Glomerular visceral epithelial cell (primary cell): ENCODE measurements at regions not wholly inside any gene's neighbourhood (a gene's known extent, or its start where the extent isn't known, plus 50 kb on each side); places are given as distances from the start of the nearest gene placed in this dataset.
"Not testable (repeated sequence)": the region's sequence is repeated elsewhere in the genome, so short reads cannot be mapped to it uniquely, and the experiment has no call there.

Source experiments
- DNase-seq: peaks from one replicate; pipeline ENCODE4 v3.0.0-alpha.2; 2016; ENCODE audit errors: extremely low spot score

DNA sequence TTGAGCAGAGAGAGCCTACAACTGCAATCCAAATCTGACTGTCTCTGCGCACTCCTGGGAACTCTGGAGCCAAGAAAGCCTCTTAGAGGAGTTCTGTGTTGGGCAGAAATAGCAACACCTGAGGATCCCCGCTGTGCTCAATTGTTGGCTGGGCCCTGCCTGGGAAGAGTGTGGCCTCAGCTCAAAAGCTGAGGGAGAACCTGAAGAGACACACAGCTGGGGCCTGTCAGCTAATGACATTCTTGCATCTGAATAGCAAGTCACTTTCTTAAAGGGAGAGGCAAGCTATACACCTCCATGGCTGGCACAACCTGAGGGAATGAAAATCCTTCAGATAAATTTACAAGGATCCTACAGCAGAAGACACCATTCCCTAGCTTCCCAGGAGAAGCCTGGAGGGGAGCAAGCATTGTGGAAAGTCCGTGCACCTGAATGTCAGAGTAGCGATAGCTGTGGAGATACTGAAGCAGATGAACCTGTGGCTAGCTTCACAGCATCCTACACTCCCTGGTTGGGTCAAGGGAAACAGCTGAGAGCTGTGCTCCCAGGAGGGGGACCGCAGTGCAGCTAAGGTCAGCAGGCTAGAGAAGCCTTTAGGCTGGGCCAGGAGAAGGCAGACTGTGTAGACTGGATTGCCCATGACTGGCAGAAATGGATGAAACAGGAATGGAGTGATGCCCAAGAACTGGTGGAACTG, 159.9 kb upstream of the PFN2 start:
- no peak for DNase-seq

DNA sequence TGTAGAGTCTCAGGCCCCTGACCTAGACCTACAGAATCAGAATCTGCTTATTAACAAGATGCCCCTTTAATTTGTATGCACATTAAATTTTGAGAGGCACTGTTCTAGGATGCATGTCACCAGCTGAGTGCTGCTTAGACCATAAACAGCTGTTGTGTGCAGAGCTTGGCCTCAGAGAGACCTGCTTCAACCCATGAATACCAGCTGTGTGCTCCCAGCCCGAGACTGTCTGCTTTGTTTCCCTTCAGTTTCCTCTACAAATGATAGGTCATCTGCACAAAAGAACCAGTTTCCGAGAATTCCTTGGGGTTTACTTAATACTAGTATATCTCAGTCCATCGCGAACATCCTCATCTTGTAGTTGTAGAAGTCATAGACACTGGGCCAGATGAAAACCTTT, 158.5 kb upstream of the PFN2 start:
- no peak for DNase-seq

DNA sequence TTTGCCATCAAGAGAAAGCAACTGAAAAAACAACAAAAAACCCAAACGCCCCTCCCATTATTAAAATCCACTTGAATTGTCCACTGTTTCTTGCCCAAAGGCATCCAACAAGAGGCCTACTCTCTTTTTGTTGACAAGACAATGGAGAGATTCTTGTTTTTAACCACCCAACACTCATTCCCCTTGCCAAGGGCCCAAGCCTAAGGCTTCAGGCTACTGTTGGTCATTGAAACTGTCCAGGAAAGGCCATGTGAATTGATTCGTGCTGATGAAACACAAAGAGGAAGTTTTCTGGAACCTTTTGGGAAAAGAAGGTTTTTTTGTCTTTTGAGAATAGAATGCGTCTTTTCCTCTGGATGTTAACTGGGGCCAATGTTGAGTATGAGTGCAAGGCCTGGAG, 157.4 kb upstream of the PFN2 start:
- DNase-seq: no peak

DNA sequence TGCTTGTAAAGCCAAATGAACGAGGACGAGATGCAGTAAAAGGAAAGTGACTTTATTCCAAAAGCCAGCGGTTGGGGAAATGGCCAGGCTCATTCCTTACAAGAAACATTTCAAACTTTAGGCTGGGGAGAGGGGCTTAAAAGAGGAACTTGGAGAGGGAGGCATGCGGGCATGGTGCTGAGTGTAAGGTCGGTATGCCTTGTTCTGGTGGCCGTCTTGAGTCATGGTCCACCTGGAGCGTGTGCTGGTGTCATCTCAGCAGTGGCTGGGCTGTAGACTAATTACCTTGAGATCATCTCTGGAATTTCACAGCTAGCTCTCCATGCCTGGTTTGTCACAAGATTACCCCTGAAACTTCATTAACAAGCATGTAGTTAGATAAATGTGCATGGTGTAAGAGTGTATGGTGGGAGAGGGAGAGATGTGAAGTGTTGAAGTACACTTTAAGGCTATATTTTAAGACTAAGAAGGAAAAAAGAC, 156.4 kb upstream of the PFN2 start:
- DNase-seq: no peak

DNA sequence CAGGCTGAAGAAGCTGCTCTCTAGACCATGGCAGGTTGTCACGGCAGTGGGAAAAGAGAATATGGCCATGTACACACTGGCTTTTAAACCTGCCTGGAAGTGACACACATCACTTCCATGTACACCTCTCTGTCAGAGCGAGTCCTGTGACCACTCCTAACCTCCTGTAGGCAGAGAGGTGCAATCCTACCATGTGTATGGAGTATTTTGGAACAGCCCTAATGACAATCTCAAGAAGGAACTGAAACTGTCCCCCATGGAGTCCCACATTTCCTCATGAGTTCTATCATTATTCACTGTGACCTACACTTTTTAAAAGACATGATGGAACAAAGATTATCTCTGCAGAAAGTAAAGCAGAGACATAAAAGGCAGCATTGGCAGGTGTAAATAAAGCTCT, 153.4 kb upstream of the PFN2 start:
- DNase-seq: no peak

DNA sequence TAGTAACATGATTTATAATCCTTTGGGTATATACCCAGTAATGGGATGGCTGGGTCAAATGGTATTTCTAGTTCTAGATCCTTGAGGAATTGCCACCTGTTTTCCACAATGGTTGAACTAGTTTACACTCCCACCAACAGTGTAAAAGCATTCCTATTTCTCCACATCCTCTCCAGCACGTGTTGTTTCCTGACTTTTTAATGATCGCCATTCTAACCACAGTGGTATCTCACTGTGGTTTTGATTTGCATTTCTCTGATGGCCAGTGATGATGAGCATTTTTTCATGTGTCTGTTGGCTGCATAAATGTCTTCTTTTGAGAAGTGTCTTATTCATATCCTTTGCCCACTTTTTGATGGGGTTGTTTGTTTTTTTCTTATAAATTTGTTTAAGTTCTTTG, 152.6 kb upstream of the PFN2 start:
- not testable (repeated sequence) for DNase-seq

DNA sequence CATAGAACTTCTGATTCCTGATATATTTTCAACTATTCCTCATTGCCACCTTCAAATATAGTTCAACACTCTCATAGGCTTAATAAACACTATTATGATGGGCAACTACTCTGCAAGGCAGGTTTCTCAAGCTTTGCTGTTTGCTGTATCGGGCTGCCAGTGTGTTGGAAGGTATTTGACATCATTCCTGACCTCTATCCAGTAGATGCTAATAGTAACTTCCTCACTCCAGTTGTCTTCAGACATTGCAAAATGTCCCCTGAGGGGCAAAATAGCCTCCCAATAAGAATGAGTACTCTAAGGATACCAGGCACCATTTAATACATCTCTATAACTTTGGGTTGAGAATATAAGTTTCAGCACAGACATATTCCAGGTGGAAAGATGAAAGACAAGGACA, 147.5 kb upstream of the PFN2 start:
- no peak for DNase-seq

DNA sequence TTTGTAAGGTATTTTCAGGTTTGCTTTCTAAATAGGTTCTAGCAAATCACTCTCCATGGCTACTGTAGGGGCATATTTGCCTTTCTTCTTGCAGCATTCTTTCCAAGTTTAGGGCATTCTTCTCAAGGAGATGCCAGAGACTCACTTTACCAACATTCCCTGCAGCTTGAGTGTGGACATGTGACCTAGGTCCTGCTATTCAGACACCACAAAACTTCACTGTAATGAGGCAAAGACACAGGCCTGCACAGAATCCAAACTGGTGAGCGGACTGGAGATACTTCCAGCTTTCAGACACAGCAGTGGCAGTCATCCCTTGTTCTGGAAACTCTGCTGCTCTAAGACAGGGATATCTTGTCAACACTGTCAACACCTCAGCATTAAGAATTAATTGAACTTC, 146.4 kb upstream of the PFN2 start:
- no peak for DNase-seq

DNA sequence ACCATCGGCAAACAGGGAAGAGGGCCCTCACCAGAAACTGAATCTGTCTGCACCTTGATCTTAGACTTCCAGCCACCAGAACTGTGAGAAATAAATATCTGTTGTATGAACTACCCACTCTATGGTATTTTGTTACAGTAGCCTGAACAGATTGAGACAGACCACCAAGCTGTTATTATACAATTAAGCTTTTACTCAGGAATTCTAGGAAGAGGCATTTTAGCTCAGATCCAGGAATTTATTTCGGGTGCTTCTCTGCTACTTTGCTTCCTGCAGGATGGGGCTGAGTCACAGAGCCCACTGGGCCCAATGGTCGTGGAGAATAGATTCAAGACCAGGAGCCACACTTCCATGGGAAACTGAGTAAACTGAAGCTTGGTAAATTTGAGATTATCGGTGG, 145.5 kb upstream of the PFN2 start:
- no peak for DNase-seq

DNA sequence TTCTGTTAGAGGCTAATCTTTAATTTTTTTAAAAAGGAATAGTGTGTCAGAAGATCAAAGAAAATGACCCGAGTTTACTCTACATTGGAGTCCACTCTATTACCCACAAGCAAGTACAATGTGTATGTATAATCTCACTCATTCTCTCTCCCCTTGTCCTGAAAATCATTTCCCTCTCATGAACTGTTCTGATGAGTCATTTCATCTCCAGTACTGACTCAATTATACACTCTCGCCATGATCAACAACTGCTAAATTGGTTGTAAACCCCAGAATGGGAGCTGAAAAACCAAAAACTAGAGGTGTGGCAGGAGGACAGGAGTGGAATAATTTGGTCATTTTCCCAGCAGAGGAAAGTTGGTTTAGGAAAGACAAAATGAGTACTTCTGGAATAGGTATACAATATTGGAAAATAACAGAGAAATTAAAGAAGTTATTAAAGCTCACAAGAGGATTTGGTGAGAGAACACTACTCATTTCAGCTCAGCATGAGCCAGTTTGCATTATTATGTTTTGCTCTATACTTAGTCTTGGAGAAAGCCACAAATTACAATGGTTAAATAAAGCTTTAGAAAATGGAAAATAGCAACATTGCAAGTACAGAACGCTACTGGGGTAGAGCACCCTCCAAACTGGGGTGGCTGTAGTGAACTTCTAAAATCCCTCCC, 144.3 kb upstream of the PFN2 start:
- DNase-seq: peak; percentile 7

DNA sequence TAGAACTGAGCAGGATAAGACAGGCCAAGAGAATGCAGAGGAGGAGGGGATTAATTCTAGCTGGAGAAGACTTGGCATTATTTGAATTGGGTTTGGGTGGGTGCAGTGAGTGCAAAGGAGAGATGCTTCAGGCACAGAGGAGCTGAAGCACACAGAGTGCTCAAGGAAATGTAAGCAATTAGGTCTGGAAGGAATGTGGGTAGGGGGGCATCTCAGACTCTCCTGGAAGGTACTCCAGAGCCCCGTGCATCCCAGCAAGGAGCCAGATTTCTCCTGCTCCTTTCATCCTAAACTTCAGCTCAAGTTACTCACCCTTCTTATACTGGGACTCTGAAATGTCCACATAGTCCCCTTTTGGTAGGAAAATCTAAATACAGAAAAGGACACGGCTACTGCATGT, 143.6 kb upstream of the PFN2 start:
- DNase-seq: no peak

DNA sequence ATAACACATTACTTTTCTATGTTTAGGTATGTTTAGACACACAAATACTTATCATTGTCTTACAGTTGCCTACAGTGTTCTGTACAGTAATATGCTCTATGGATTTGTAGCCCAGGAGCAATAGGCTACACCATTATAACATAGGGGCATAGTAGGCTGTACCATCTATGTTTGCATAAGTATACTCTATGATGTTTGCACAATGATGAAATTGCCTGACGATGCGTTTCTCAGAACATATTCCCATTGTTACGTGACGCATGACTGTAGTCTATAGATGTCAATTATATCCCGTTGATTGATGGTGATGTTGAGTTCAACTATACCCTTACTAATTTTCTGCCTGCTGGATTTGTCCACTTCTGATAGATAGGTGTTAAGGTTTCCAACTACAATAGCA, 139.4 kb upstream of the PFN2 start:
- DNase-seq: no peak

DNA sequence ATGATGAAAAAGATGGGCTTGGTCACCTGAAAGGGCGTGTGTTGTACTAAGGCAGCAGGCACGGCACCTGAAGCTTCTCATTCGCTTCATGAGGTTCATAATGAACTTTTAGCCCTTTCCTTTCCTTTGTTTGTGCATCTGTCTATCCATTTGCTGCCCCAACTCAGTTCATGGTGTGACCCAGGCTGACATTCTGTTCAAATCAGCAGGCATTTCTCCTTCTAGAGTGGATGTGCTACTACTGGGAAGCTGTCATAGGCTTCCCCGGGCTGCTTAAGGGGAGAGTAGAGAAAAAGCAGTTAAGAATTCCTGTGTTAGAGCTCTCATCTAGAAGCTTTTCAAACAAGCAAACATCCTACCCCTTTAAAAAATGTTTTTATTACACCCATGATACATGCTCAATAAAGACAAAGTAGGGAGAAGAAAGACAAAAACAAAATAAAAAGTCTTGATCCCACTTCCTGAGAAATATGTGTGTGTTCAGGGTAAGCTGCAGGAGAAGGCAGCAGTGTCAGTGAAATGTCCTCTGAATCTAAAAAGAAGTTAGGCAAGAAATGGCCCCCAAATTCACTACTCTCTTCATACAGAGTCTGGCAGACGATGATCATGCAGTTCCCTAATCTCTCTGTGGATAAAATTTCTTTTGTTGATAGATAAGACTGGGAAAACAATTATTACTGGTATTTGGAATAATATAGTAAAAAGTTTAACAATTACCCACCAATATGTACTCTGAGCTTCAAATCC, 136.9 kb upstream of the PFN2 start:
- no peak for DNase-seq

DNA sequence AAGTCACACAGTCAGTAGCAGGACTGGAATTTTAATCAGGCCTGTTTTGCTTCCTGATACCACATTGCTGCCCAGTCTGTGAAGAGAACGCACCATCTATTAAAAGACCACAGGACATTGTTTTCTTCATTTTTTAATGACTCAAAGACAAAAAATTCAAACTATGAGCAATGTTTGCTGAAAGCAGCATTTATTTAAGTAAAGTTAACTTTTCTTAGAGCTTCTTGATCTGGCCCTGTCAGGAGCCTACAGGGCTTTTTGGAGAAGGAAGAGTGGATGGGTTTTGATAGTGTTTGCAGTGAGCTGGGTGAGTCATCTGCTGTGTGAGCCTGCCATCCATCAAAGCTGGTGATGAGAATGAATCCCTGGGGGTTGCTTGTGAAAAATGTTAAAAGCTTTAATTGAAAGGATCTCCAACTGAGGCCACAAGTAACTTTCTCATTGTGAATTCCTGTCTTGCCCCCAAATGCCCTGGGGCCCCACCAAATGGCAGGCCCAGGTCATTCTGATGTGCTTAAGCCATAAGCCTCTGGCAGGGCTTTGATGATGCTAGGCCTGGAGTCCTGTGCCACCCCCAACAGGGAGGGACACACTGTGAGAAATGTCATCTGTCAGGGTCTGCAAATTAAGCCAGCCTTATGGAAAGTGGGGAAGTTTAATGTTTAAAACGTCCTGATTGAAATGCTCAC, 136.2 kb upstream of the PFN2 start:
- DNase-seq: peak; percentile 75

DNA sequence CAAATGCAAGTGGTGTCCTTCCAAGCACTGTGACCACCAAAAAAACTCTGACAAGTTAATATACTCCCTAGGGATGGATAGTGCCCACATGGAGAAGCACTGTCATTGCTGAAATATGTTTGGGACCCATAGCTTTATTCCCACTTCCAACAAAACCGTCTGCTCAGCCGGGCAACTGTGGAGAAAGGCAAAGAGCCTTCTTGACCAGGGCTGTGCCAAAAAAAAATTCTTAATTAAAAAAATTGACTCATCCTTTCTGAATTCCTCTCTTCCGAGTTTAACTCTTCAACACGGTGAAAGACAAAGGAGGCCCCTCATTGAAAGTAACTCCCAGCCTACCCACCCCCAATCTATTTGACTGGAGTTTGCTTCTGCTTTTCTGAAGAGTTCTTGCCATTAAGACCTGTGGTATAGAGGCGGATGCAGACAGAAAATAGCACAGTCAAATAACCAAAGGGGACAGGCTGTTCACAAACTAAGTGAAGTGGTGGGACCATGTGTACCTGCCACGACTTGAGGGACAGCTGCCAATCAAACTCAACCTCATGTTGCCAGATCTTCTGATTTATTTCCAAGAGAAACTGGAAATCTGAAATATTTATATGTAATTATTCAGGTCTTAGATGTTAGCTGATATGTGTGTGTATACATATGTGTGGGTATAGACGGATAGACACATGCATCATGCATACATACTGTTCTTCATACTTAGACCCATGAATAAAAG, 135.4 kb upstream of the PFN2 start:
- DNase-seq: no peak

DNA sequence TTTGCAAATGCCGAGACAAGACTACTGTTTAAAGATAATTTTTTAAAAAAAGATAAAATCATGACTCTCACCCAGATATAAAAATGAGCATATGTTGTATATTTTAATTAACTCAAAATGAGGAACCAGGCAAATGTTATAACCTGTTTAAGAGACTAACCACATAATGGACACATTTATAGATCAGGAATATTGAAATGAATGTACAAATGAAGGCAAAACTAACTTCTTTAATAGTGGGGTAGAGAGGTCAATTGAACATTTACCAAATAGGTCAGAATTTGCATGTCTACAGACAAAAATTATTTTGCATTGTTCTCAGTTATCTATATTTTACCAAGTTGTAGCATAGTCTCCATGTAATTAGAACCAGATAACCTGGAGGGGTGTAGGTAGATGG, 134.3 kb upstream of the PFN2 start:
- DNase-seq: no peak

DNA sequence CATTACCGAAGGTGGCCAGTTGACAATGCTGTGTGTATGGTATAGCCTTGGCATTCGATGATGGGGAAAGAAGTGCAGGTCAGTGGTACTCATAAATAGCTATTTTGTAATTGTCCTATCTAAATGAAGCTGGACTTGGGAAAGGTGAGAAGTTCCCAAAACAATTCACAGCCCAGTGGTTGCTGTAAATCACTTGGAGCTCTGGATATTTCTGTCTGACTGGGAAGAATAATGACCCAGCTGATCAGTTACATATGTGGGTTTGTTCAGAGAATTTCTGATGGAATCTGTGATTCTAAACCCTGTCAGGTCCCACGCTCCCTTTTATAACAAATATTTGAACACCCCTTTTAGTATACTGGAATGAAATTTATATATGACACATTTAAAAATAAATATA, 133.9 kb upstream of the PFN2 start:
- DNase-seq: no peak

DNA sequence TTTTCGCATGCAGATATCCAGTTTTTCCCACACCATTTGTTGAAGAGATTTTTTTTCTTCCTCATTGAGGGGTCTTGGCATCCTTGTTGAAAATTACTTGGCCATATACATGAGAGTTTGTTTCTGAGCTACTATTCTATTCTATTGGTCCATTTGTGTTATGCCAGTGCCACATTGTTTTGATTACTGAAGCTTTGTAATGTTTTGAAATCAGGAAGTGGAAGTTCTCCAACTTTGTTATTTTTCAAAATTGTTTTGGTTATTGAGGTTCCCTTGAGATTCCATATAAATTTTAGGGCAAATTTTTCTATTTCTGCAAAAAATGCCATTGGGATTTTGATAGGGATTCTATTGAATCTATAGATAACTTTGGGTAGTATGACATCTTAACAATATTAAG, 130.3 kb upstream of the PFN2 start:
- no peak for DNase-seq

DNA sequence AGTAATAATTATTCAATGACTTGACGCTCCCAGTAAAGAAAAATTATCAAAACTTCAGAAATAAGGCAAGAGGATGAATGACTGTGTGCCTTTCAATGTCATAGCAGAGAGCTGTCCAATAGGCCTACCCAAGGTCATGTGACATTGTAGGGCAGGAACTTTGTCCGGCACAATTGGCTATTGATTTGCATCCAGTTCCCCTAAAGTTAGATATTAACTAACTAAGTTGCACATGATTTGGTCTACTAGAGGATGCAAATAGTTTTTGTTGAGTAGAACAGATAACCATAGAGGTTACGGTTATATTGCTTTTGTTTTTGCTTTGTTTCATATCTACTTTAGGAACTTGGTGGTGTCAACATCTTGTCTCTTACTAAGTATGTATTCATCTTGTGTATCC, 127.9 kb upstream of the PFN2 start:
- DNase-seq: no peak

DNA sequence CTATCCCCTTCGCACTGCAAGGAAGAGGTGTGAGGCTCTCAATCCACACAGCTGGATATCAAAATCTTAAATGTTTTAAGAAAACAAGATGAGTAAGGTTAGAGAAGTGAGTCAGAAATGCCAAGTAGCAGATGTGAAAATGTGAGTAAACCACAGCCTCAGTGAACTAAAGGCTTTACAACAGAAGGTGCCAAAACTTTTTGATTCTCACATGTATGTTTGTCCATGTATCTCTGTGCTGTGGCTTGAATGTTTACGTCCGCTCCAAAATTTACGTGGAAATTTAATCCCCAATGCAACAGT, 126.8 kb upstream of the PFN2 start:
- peak; percentile 28 for DNase-seq

DNA sequence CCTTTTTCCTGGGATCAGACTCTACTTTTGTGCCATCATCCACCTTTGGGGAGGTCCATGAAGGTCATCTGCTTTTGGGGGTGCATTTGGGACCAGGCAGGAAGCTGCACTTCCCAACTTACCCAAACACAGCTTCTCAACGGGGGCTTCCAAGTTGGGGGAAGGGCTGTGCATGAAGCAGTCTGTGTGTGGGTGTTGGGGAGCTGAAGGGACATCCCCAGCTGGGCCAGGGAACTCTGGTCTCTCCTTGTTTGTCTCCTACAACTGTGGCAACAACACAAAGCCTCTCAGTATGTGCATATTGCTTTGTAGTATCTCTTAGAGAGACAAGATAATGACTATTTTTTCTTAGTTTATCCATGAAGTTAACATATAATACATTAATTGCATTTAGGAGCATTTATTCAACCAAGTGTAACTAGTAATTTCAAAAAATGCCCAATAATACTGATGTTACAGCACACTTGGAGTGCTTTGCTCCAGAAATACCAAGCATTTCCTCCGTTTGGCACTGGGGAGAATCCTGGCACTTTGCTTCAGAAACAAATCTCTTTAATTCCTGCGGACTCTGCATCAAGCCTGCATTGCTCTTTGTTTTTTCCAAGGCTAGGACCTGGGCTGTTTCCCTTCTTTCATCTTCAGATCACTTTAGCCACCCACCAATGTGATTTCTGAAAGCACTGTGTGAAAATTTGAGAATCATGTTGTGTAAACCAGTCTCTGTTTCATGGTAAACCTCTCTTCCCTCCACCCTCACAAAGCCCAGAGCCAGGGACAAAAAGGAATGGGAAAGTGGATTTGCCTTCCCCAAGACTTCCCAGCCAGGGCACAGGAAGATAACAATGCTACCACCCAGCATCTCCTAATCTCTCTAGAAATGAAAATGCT, 126.2 kb upstream of the PFN2 start:
- DNase-seq: no peak
